Mammary epithelial cell (primary cell): ENCODE measurements at regions not wholly inside any gene's neighbourhood (a gene's known extent, or its start where the extent isn't known, plus 50 kb on each side); places are given as distances from the start of the nearest gene placed in this dataset.

Source experiments
- CTCF ChIP-seq, 2 donors: IDR thresholded peaks in 1 of 2; conservative IDR thresholded peaks in 1 of 2; 2 replicates each; pipeline ENCODE4 v1.5.1; 2011 to 2012; ENCODE audit warnings: inconsistent platforms in 2 of 2, low read length in 2 of 2, mild to moderate bottlenecking in 2 of 2, control low read depth in 1 of 2, low read depth in 1 of 2; ENCODE audit not compliant: insufficient read depth in 1 of 2; ENCODE audit errors: extremely low read depth in 1 of 2
- EZH2 ChIP-seq: IDR thresholded peaks from 2 replicates; pipeline ENCODE4 v1.6.1; 2012; ENCODE audit warnings: low read length, inconsistent platforms, borderline replicate concordance

GRCh38 chr4:122553432-122553831 is 67.4 kb downstream of the IL21 start:
- TF ChIP-seq EZH2 (no peak), CTCF (conservative IDR thresholded peaks at IDR 0.05 in 1 of 2, IDR thresholded peaks at IDR 0.05 in 1 of 2; ENCODE audit: extremely low read depth in 1 of 2, insufficient read depth in 1 of 2, low read depth in 1 of 2, low read length in 2 of 2) (no peak)
